Retina (tissue), 1 donor: ENCODE measurements at regions not wholly inside any gene's neighbourhood (a gene's known extent, or its start where the extent isn't known, plus 50 kb on each side); places are given as distances from the start of the nearest gene placed in this dataset.
A peak's percentile ranks its signal among the peaks of the same experiment; 100 is the strongest.
"Not testable (repeated sequence)": the region's sequence is repeated elsewhere in the genome, so short reads cannot be mapped to it uniquely, and the experiment has no call there.

Experiments used
- DNase-seq: peaks from one replicate; pipeline ENCODE4 v3.0.0-alpha.2; 2016

DNA sequence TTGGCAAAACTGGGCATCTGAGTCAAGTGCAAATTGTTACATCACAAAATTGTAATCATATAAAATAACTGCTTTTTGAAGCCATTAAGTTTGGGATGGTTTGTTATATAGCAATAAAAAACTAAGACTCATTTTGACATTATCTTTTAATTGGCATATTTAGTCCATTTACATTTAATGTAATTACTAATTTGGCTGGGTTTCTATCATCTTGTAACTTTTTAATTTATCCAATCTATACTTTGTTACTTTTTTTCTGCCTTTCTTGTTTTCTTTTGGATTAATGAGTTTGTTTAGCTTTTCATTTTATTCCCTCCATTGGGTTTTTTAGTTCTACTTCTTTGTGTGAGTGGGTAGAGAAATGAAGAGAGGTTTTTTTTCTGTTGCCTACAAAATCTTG, 76.3 kb downstream of the DRAM2 start:
- no peak for DNase-seq

- no peak for DNase-seq
These were observed 77.3 kb downstream of the DRAM2 start for GRCh38 chr1:111062624-111063023.

DNA sequence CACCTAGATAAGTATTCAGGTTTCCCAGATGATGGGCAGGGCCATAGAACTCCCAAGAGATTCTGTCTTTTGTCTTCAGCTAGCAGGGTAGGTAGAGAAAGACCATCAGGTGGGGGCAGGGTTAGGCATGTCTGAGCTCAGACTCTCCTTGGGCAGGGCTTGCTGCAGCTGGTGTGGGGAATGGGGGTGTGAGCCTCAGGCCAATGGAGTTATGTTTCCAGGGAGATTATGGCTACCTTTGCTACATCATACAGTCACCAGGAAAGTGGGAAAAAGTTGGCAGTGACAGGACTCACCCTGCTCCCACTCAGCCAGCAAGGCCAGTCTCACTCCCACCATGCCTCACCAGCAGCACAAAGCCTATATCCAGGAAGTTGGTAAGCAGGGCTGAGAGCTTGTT, 77.8 kb downstream of the DRAM2 start:
- no peak for DNase-seq

- DNase-seq: no peak
These were observed 85.2 kb downstream of the DRAM2 start for GRCh38 chr1:111054656-111055055.

- DNase-seq: no peak
These were observed 87.6 kb downstream of the DRAM2 start for GRCh38 chr1:111052246-111052645.

DNA sequence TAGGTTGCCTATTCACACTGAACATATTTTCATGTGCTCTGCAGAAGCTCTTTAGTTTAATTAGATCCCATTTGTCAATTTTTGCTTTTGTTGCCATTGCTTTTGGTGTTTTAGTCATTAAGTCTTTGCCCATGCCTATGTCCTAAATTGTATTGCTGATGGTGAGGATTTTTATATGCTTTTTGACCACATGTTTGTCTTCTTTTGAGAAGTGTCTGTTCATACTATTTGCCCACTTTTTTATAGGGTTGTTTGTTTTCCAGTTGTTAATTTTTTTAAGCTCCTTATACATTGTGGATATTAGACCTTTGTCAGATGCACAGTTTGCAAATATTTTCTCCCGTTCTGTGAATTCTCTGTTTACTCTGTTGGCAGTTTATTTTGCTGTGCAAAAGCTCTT, 84.5 kb upstream of the LRIF1 start:
- DNase-seq: not testable (repeated sequence)

DNA sequence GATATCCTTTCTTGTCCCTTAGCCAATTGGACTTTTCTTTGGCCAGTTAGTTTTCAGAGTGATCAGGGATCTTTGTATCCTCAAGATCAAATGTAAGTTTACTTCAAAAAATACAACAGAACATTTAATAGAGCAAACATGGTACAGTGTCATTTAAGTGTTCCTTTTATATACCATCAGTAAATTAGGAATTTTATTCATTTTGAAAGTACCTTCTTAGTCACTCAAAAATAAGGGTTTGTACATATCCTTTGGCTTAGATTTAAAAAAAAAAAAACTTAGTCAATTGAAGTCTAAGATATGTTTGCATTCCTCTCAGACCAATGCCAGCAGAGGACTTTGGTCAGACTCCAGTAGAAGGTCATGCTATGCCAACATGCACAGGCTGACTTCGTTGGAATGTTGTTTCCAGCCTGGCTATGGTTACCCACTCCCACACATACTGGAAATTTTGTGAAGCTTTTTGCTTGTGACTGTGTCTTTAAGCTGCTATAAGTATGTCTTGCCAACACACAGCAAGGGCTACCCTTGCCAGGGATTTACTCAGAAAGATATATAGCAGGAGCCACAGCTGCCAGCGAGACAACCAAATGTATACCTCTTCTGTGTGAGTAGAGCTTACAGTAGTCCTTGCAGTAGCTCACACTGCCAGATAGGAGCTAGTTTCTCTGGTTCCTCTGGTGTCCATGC, 81.5 kb upstream of the LRIF1 start:
- DNase-seq: no peak

- peak; percentile 13 for DNase-seq
These were observed 68.7 kb upstream of the LRIF1 start for GRCh38 chr1:111032295-111032897.

DNA sequence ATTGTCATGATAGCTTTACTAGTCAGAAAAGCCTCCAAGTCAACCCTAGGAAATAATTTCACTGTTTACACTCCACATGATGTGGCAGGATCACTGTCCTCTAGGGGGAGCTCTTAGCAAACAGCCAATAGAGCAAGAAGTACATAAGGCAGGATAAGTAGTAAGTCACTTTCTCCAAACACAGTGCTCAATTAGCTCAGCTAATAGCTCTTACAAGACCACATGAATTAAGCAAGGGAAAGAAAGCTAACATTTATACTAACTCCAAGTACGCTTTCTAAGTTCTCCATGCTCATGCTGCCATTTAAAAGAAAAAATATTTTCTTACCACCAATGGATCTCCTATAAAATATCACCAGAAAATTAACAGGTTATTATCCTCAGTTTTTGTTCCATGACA, 66.9 kb upstream of the LRIF1 start:
- DNase-seq: peak; percentile 3

DNA sequence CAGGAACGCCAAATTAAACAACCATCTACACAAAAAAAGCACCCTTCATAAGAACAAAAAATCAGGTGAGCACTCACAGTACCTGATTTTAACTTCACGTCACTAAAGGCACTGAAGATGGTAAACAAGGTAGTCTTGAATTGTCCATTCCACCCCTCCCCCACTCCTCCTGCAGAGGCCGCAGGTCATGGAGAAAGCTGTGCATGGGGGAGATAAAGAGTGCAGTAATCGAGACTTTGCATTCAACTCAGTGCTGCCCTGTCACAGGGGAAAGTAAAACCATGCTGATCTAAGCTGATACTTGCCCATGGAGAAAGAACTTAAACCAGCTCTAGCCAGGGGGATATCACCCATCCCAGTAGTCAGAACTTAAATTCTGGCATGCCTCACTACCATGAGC, 61.4 kb upstream of the LRIF1 start:
- no peak for DNase-seq

DNA sequence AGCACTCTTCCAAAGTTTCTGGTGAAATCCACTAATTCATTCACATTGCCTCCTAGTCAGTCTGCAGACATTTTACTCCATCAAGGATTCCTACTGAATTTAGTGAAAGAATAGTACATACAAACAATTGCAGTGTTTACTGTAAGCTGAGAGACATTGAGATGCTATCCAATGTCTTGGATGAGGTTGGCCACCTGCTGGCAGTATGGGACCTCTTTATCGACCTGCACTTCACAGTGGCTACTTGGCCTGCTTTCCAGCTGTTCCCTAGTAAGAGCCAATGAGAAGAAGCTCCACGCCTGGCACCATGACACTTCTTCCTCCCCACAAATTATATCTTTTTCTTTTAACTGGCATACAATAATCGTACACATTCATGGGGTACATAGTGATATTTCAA, 51.5 kb upstream of the LRIF1 start:
- DNase-seq: no peak
